ENCODE measurements at regions not wholly inside any gene's neighbourhood (a gene's known extent, or its start where the extent isn't known, plus 50 kb on each side); places are given as distances from the start of the nearest gene placed in this dataset.
"Not testable (repeated sequence)": the region's sequence is repeated elsewhere in the genome, so short reads cannot be mapped to it uniquely, and the experiment has no call there.

DNA sequence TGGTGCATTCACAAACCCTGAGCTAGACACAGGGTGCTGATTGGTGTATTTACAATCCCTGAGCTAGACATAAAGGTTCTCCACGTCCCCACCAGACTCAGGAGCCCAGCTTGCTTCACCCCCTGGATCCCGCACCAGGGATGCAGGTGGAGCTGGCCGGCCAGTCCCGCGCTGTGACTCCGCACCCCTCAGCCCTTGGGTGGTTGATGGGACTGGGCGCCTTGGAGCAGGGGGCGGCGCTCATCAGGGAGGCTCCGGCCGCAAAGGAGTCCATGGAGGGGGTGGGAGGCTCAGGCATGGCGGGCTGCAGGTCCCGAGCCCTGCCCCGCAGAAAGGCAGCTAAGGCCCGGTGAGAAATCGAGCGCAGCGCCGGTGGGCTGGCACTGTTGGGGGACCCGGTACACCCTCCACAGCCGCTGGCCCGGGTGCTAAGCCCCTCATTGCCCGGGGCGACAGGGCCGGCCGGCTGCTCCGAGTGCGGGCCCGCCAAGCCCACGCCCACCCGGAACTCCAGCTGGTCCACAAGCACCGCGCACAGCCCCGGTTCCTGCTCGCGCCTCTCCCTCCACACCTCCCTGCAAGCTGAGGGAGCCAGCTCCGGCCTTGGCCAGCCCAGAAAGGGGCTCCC is 167.6 kb downstream of the VEGFC start:
- not testable (repeated sequence) for TF ChIP-seq EZH2 (IDR thresholded peaks at IDR 0.05; ENCODE audit: borderline replicate concordance, low read length)
- TF ChIP-seq, protein P1, sequence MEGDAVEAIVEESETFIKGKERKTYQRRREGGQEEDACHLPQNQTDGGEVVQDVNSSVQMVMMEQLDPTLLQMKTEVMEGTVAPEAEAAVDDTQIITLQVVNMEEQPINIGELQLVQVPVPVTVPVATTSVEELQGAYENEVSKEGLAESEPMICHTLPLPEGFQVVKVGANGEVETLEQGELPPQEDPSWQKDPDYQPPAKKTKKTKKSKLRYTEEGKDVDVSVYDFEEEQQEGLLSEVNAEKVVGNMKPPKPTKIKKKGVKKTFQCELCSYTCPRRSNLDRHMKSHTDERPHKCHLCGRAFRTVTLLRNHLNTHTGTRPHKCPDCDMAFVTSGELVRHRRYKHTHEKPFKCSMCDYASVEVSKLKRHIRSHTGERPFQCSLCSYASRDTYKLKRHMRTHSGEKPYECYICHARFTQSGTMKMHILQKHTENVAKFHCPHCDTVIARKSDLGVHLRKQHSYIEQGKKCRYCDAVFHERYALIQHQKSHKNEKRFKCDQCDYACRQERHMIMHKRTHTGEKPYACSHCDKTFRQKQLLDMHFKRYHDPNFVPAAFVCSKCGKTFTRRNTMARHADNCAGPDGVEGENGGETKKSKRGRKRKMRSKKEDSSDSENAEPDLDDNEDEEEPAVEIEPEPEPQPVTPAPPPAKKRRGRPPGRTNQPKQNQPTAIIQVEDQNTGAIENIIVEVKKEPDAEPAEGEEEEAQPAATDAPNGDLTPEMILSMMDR (conservative IDR thresholded peaks at IDR 0.05 in 1 of 2, IDR thresholded peaks at IDR 0.05 in 1 of 2; ENCODE audit: extremely low read depth in 1 of 2, insufficient read depth in 1 of 2, low read depth in 1 of 2, low read length in 2 of 2) = not testable (repeated sequence)
